ENCODE measurements at regions not wholly inside any gene's neighbourhood (a gene's known extent, or its start where the extent isn't known, plus 50 kb on each side); places are given as distances from the start of the nearest gene placed in this dataset.

DNA sequence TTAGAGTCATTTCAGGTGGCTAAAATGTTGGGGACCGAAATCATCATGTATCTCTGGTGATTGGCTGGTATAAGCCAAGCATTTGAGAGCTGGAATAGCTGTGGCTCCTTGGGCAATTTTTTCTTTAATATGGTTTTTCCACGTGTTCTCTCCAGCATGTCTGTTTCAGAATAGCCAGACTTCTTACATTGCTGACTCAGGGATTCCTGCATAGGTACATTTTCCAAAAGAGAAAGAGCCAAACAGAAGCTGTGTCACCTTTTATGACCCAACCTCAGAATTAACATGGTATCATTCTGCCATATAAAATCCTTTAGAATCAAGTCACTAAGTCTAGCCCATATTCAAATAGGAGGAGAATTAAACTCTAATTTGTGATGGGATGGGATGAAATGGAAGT, 74.8 kb upstream of the TSLP start:
- H3K27me3 ChIP-seq, result no peaks in the 10 kb centered on the region
- DNase-seq (no peak), ATAC-seq (no peak)
- H3K27ac ChIP-seq, result no peak overlapping the region
- H3K4me1 ChIP-seq, result no peaks in the 10 kb centered on the region
- WGBS, 4 donors, result 51 to 55% (median 54%) methylated on average over 2 of the region's 2 CpGs
- intact Hi-C loops (cut with DNase I), result no loop called here
- TF ChIP-seq, protein P1, sequence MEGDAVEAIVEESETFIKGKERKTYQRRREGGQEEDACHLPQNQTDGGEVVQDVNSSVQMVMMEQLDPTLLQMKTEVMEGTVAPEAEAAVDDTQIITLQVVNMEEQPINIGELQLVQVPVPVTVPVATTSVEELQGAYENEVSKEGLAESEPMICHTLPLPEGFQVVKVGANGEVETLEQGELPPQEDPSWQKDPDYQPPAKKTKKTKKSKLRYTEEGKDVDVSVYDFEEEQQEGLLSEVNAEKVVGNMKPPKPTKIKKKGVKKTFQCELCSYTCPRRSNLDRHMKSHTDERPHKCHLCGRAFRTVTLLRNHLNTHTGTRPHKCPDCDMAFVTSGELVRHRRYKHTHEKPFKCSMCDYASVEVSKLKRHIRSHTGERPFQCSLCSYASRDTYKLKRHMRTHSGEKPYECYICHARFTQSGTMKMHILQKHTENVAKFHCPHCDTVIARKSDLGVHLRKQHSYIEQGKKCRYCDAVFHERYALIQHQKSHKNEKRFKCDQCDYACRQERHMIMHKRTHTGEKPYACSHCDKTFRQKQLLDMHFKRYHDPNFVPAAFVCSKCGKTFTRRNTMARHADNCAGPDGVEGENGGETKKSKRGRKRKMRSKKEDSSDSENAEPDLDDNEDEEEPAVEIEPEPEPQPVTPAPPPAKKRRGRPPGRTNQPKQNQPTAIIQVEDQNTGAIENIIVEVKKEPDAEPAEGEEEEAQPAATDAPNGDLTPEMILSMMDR (IDR thresholded peaks at IDR 0.05), result no peak
- TF ChIP-seq POLR2A (IDR thresholded peaks at IDR 0.05), result no peak
- peaks cover 0 to 4% (median 0%) of the 10 kb centered on the region in 12 donors for H3K9me3 ChIP-seq
- H3K36me3 ChIP-seq, result no peaks in the 10 kb centered on the region
- H3K4me3 ChIP-seq, result no peak overlapping the region

DNA sequence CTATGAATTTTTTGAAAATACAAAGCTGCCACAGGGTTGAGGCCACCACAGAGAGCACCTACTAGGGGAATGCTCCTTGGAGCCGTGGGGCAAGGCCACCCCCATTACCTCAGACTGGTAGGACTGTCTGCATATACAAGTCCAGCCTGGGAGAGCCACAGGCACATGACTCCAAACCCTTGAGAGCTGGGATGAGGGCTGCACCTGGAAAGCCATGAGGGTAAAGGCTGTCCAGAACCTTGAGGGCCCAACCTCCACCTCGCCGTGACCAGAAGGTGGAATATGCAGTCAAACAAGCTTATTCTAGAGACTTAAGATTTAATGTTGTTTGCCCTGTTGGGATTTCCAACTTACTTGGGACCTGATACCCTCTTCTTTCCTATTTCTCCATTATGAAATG, 69.5 kb upstream of the TSLP start:
- H3K36me3 ChIP-seq, result no peaks in the 10 kb centered on the region
- ATAC-seq (no peak), DNase-seq (no peak)
- intact Hi-C loops (cut with DNase I), result no loop called here
- H3K9me3 ChIP-seq, result peaks cover 0 to 4% (median 0%) of the 10 kb centered on the region in 12 donors
- 63 to 81% (median 74%) methylated on average over 3 of the region's 3 CpGs for WGBS, 4 donors
- H3K4me3 ChIP-seq, result no peak overlapping the region
- no peaks in the 10 kb centered on the region for H3K27me3 ChIP-seq
- no peaks in the 10 kb centered on the region for H3K4me1 ChIP-seq
- TF ChIP-seq POLR2A (IDR thresholded peaks at IDR 0.05), result no peak
- TF ChIP-seq, protein P1 (IDR thresholded peaks at IDR 0.05), result no peak
- no peak overlapping the region for H3K27ac ChIP-seq

DNA sequence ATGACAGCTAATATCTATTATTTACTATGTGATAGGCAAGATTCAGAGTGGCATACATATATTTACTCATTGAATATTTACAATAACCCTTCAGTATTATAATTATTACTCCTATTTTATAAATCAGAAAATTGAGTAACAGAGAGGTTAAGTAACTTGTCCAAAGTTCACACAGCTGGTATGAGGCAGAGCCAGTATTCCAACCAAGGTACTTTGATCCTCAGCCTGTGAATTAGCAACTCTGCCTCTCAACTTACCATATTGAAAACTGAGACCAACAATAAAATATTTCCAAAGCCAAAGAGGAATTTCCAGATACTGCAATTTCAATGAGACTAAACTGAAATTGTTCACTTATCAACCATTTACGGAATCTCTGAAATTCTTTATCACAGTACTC, 67.9 kb upstream of the TSLP start:
- intact Hi-C loops (cut with DNase I), result no loop called here
- Histone ChIP-seq H3K9me3 (peaks cover 0 to 4% (median 0%) of the 10 kb centered on the region in 12 donors), H3K36me3 (no peaks in the 10 kb centered on the region), H3K4me1 (no peaks in the 10 kb centered on the region), H3K27ac (no peak overlapping the region), H3K4me3 (no peak overlapping the region), H3K27me3 (no peaks in the 10 kb centered on the region)
- TF ChIP-seq, protein P1 (IDR thresholded peaks at IDR 0.05), result no peak
- TF ChIP-seq POLR2A (IDR thresholded peaks at IDR 0.05), result no peak
- no peak for DNase-seq
- 89% methylated on average over 1 of the region's 1 CpG for WGBS, 4 donors
- ATAC-seq, result no peak

DNA sequence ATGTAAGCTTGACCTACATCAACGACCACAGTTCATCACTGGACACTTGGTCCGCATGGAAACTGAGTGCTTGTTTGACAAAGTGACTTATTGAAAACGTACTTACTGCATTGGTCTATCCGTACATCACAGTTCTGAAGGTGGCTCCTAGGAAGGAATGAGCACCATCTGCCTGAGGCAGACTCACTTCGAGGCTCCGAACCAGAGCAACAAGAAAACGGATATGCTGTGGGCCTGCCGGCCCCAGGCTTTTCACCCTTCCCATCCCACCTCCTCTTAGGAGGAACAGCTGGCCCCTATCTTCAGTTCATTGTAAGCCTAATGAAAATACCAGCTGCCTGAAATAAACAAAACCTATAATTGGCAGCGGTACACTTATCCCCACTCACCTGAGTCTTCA, 67.2 kb upstream of the TSLP start:
- no peak for DNase-seq
- no peaks in the 10 kb centered on the region for H3K4me1 ChIP-seq
- no peak for ATAC-seq
- H3K27ac ChIP-seq, result no peak overlapping the region
- WGBS, 4 donors, result 74 to 87% (median 77%) methylated on average over 9 of the region's 9 CpGs
- TF ChIP-seq POLR2A (IDR thresholded peaks at IDR 0.05), result no peak
- TF ChIP-seq, protein P1 (IDR thresholded peaks at IDR 0.05), result no peak
- no peak overlapping the region for H3K4me3 ChIP-seq
- H3K27me3 ChIP-seq, result no peaks in the 10 kb centered on the region
- no peaks in the 10 kb centered on the region for H3K36me3 ChIP-seq
- peaks cover 0 to 4% (median 0%) of the 10 kb centered on the region in 12 donors for H3K9me3 ChIP-seq
- intact Hi-C loops (cut with DNase I), result no loop called here
